H9 (cell line): ENCODE measurements at regions not wholly inside any gene's neighbourhood (a gene's known extent, or its start where the extent isn't known, plus 50 kb on each side); places are given as distances from the start of the nearest gene placed in this dataset.
A peak's percentile ranks its signal among the peaks of the same experiment; 100 is the strongest.

ENCODE experiments used
- DNase-seq: peaks from one replicate; pipeline ENCODE4 v3.0.0-alpha.2; 2017
- H2AFZ ChIP-seq: one replicate; pipeline ENCODE4 v1.6.1; 2013; ENCODE audit warnings: mild to moderate bottlenecking, low read length, control low read depth, moderate library complexity
- H2AK5ac ChIP-seq: 2 replicates; pipeline ENCODE4 v1.6.1; 2013; ENCODE audit warnings: low read length, control low read depth, mixed read lengths; ENCODE audit not compliant: insufficient read length
- H2BK120ac ChIP-seq: one replicate; pipeline ENCODE4 v1.6.1; 2013; ENCODE audit warnings: low read depth, mild to moderate bottlenecking, low read length, control low read depth, inconsistent platforms; ENCODE audit not compliant: poor library complexity, severe bottlenecking
- H2BK12ac ChIP-seq: 2 replicates; pipeline ENCODE4 v1.6.1; 2013; ENCODE audit warnings: low read length, control low read depth, mixed read lengths, low read depth; ENCODE audit not compliant: insufficient read length
- H2BK15ac ChIP-seq: 2 replicates; pipeline ENCODE4 v1.6.1; 2013; ENCODE audit warnings: low read depth, low read length, control low read depth
- H2BK20ac ChIP-seq: one replicate; pipeline ENCODE4 v1.6.1; 2013; ENCODE audit warnings: low read depth, mild to moderate bottlenecking, low read length, control low read depth, inconsistent platforms; ENCODE audit not compliant: poor library complexity, severe bottlenecking
- H2BK5ac ChIP-seq: 2 replicates; pipeline ENCODE4 v1.6.1; 2013; ENCODE audit warnings: low read length, control low read depth, mixed read lengths; ENCODE audit not compliant: insufficient read length
- H3K14ac ChIP-seq: 2 replicates; pipeline ENCODE4 v1.6.1; 2013; ENCODE audit warnings: low read length, control low read depth; ENCODE audit not compliant: insufficient read depth
- H3K18ac ChIP-seq: 2 replicates; pipeline ENCODE4 v1.6.1; 2013; ENCODE audit warnings: low read depth, mild to moderate bottlenecking, mixed read lengths, low read length, control low read depth; ENCODE audit not compliant: insufficient read length
- H3K23ac ChIP-seq: 2 replicates; pipeline ENCODE4 v1.6.1; 2013; ENCODE audit warnings: low read length, control low read depth, mixed read lengths, low read depth; ENCODE audit not compliant: insufficient read length
- H3K23me2 ChIP-seq: 2 replicates; pipeline ENCODE4 v1.6.1; 2013; ENCODE audit warnings: low read depth, mild to moderate bottlenecking, mixed read lengths, low read length, control low read depth; ENCODE audit not compliant: insufficient read length, poor library complexity, severe bottlenecking
- H3K27ac ChIP-seq: 2 replicates; pipeline ENCODE4 v1.5.1; 2013; ENCODE audit warnings: low read length, control low read depth, mixed read lengths, low read depth; ENCODE audit not compliant: insufficient read length
- H3K27me3 ChIP-seq: 2 replicates; pipeline ENCODE4 v1.6.1; 2013; ENCODE audit warnings: low read length, control low read depth, inconsistent platforms; ENCODE audit not compliant: insufficient read depth
- H3K4ac ChIP-seq: 2 replicates; pipeline ENCODE4 v1.6.1; 2013; ENCODE audit warnings: low read depth, mild to moderate bottlenecking, control low read depth, inconsistent platforms, low read length, moderate library complexity
- H3K4me1 ChIP-seq: 2 replicates; pipeline ENCODE4 v1.6.1; 2013; ENCODE audit warnings: low read length, control low read depth, inconsistent platforms; ENCODE audit not compliant: insufficient read depth
- H3K4me2 ChIP-seq: 2 replicates; pipeline ENCODE4 v1.6.1; 2013; ENCODE audit warnings: low read length, control low read depth, mixed read lengths; ENCODE audit not compliant: insufficient read length, insufficient read depth
- H3K56ac ChIP-seq: 2 replicates; pipeline ENCODE4 v1.6.1; 2013; ENCODE audit warnings: low read depth, mild to moderate bottlenecking, mixed read lengths, low read length, control low read depth; ENCODE audit not compliant: insufficient read length
- H3K79me1 ChIP-seq: 2 replicates; pipeline ENCODE4 v1.6.1; 2013; ENCODE audit warnings: low read depth, mild to moderate bottlenecking, moderate library complexity, low read length, control low read depth, inconsistent platforms; ENCODE audit not compliant: insufficient read depth, poor library complexity, severe bottlenecking
- H3K79me2 ChIP-seq: 2 replicates; pipeline ENCODE4 v1.6.1; 2013; ENCODE audit warnings: low read length, control low read depth, inconsistent platforms; ENCODE audit not compliant: insufficient read depth
- H3K9ac ChIP-seq: 2 replicates; pipeline ENCODE4 v1.6.1; 2013; ENCODE audit warnings: low read length, control low read depth, mixed read lengths; ENCODE audit not compliant: insufficient read length; ENCODE audit errors: extremely low read depth
- H3K9me3 ChIP-seq: one replicate; pipeline ENCODE4 v1.6.1; 2013; ENCODE audit warnings: low read depth, low read length, inconsistent platforms; ENCODE audit not compliant: control insufficient read depth
- H3T11ph ChIP-seq: one replicate; pipeline ENCODE4 v1.6.1; 2013; ENCODE audit warnings: mild to moderate bottlenecking, low read length, control low read depth, inconsistent platforms
- H4K20me1 ChIP-seq: one replicate; pipeline ENCODE4 v1.6.1; 2013; ENCODE audit not compliant: control insufficient read depth, insufficient read length, insufficient read depth
- H4K5ac ChIP-seq: 2 replicates; pipeline ENCODE4 v1.6.1; 2013; ENCODE audit warnings: low read depth, mild to moderate bottlenecking, mixed read lengths, low read length, control low read depth; ENCODE audit not compliant: insufficient read length
- H4K8ac ChIP-seq: replicated peaks from 2 replicates; pipeline ENCODE4 v1.6.1; 2013; ENCODE audit warnings: low read length, control low read depth, mixed read lengths, low read depth; ENCODE audit not compliant: insufficient read length
- H4K91ac ChIP-seq: 2 replicates; pipeline ENCODE4 v1.6.1; 2013; ENCODE audit warnings: low read depth, mild to moderate bottlenecking, moderate library complexity, mixed read lengths, low read length, control low read depth; ENCODE audit not compliant: insufficient read length
- H3K27ac Mint-ChIP-seq, 3 experiments: 2 replicates in 2 of 3; 3 replicates in 1 of 3; pipeline ENCODE4 v1.8.0; 2020 to 2021; ENCODE audit warnings: mixed read lengths in 3 of 3, mild to moderate bottlenecking in 1 of 3, moderate library complexity in 1 of 3
- H3K27me3 Mint-ChIP-seq: 2 replicates; pipeline ENCODE4 v1.8.0; 2021; ENCODE audit warnings: low read depth, mild to moderate bottlenecking, moderate library complexity, mixed read lengths
- H3K36me3 Mint-ChIP-seq, 3 experiments: 2 replicates in 2 of 3; 3 replicates in 1 of 3; pipeline ENCODE4 v1.8.0; 2020 to 2021; ENCODE audit warnings: low read depth in 3 of 3, mixed read lengths in 3 of 3; ENCODE audit not compliant: insufficient read depth in 1 of 3
- H3K4me1 Mint-ChIP-seq, 2 experiments: 2 replicates each; pipeline ENCODE4 v1.8.0; 2020; ENCODE audit warnings: mixed read lengths in 2 of 2
- H3K4me3 Mint-ChIP-seq, 2 experiments: 2 replicates in 1 of 2; 3 replicates in 1 of 2; pipeline ENCODE4 v1.8.0; 2020 to 2021; ENCODE audit warnings: mild to moderate bottlenecking in 2 of 2, mixed read lengths in 2 of 2, moderate library complexity in 1 of 2
- H3K9me3 Mint-ChIP-seq, 2 experiments: 2 replicates in 1 of 2; 3 replicates in 1 of 2; pipeline ENCODE4 v1.8.0; 2020; ENCODE audit warnings: mild to moderate bottlenecking in 2 of 2, mixed read lengths in 2 of 2, moderate library complexity in 1 of 2
- CTCF ChIP-seq: fragments of 200-600 bp; sonication (generic); conservative IDR thresholded peaks from 3 replicates; pipeline ENCODE4 v1.8.0; 2021; ENCODE audit warnings: antibody characterized with exemption, mild to moderate bottlenecking
- WGBS: extraction: QIAGEN DNeasy Blood & Tissue Kit; methylation state at CpG from one replicate; pipeline ENCODE4 v1.1.7; 2013; ENCODE audit warnings: missing lambda C conversion rate, low lambda C conversion rate, mixed read lengths; ENCODE audit not compliant: insufficient read length; ENCODE audit errors: extremely low coverage; 5-methylcytosine and 5-hydroxymethylcytosine counted together

DNA sequence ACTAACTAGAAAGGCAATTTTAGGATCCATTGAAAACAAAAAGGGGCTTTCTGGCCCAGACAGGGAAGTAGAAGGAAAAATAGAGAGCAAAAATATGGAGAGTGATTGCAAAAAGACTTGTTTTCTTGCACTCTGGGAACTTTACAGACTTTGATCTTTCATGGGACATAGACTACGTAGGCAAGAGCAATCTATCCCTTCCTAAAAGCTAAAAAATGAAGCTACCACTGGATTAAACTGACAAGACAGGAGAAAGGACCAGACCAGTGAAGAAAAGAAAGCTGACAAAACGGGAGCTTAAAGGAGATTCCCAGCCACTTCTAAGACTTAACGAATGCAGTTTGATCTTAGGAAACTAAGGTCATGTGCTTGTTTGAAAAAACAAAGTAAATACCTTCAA, 524.5 kb downstream of the KLF5 start:
- H3K14ac ChIP-seq: no peak overlapping the region
- peaks cover 4 to 8% of the 10 kb centered on the region in 2 experiments; a peak in 3 of 4 replicates for H3K4me1 Mint-ChIP-seq
- peak overlapping the region; percentile 14 for H2AFZ ChIP-seq
- H4K91ac ChIP-seq: no peak overlapping the region
- H3K9me3 ChIP-seq: no peaks in the 10 kb centered on the region
- no peaks in the 10 kb centered on the region for H3K4me1 ChIP-seq
- H3K18ac ChIP-seq: no peak overlapping the region
- H2BK15ac ChIP-seq: no peak overlapping the region
- no CpG with 5 or more reads among the region's 3 CpGs for WGBS
- no peak overlapping the region for H3K4ac ChIP-seq
- H2BK5ac ChIP-seq: no peak overlapping the region
- H3K79me2 ChIP-seq: no peaks in the 10 kb centered on the region
- no peaks in the 10 kb centered on the region for H3K79me1 ChIP-seq
- H2BK120ac ChIP-seq: no peak overlapping the region
- H4K5ac ChIP-seq: no peak overlapping the region
- no peak overlapping the region for H4K8ac ChIP-seq
- H2BK12ac ChIP-seq: no peak overlapping the region
- H3K23ac ChIP-seq: no peak overlapping the region
- H3K9me3 Mint-ChIP-seq: peaks cover 0 to 4% of the 10 kb centered on the region in 2 experiments; a peak in 4 of 5 replicates
- H3K27ac Mint-ChIP-seq: peak overlapping the region in 1 of 3 experiments; percentile 47; a peak in 2 of 7 replicates
- no peaks in the 10 kb centered on the region for H3K36me3 Mint-ChIP-seq
- no peaks in the 10 kb centered on the region for H3K27me3 Mint-ChIP-seq
- no peak overlapping the region for H2BK20ac ChIP-seq
- no peak overlapping the region for H2AK5ac ChIP-seq
- H3K23me2 ChIP-seq: no peaks in the 10 kb centered on the region
- no peak overlapping the region for H3K4me3 Mint-ChIP-seq
- no peak for DNase-seq
- no peak overlapping the region for H3K9ac ChIP-seq
- TF ChIP-seq CTCF: no peak
- H3K27ac ChIP-seq: no peak overlapping the region
- H3K56ac ChIP-seq: no peak overlapping the region
- H3K4me2 ChIP-seq: no peak overlapping the region
- no peak overlapping the region for H3T11ph ChIP-seq
- H4K20me1 ChIP-seq: no peaks in the 10 kb centered on the region
- no peaks in the 10 kb centered on the region for H3K27me3 ChIP-seq
